HuH-7 (cell line): ENCODE measurements at regions not wholly inside any gene's neighbourhood (a gene's known extent, or its start where the extent isn't known, plus 50 kb on each side); places are given as distances from the start of the nearest gene placed in this dataset.
A peak's percentile ranks its signal among the peaks of the same experiment; 100 is the strongest.

Experiments used
- DNase-seq: peaks from one replicate; pipeline ENCODE4 v3.0.0; 2011; ENCODE audit warnings: low spot score

DNA sequence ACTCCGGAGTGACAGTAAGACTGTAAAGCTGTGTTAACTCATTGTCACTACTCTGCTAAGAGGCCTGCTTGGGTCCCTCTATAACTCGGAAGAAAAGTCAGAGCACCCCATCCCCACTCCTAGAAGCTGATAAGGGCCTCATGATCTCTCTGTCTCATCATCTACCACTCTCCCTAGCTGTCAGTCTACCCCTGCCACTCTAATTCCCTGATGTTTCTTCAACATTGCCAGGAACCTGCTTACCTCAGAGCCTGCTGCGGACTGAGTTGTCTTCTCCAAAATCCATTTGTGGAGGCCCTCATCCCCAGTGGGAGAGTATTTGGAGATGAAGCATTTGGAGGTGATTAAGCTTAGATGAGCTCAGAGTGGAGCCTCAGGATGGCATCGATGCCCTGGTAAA, 1092.2 kb downstream of the TBC1D22A start:
- no peak for DNase-seq

DNA sequence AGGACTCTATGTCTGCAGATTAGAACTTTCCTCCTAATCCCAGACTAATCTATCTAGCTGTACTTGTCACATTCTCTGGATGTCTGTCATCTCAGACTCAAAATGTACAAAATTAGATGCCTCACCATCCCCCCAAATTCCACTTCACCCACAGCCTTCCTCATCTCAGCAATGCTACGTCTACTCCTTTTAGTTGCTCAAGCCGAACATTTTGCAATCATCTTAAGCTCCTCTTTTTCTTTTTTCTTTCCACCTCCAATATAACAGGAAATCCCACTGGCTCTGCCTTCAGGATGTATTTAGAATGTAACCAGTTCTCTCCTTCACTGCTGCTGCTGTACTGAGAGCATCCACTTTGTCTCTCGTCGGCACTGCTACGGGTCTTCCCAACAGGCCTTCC, 1091.8 kb downstream of the TBC1D22A start:
- DNase-seq = no peak

DNA sequence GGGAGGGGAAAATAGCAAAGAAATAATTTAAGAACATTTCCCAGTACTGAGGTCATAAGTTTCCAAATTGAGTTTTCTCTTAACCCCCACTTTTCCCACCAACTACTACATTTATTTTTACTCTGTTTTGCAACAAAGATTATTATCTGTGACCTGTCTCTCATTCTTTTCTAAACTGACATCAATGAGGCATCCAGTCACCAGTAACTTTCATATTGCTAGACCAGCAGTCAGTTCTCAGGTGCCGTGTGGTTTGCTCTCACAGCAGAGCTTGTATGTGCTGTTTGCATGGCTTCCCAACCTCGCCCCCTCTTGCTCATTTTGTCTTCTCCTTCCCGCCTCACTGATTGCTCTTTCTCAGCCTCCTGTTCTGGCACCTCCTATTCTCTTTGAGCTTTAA, 1091.3 kb downstream of the TBC1D22A start:
- no peak for DNase-seq

DNA sequence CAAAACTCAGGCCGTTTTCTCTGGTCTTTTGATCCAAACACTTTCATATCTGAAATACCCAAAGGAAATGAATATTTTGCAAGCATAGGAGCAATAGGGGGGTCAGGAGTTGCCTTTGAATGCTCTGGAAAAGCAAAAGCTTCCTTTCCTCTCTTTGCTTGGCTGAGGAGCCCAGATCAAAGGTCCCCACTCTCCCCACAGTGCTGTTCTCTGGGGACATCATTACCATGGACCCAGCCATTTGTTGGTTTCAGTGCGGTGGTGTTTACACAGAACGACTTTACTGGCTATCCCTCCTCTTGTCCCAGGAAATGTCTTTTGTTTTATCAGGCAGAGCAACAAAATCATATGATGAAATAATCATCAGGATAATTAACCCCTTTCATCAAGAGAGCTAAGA, 1089.1 kb downstream of the TBC1D22A start:
- DNase-seq = no peak

DNA sequence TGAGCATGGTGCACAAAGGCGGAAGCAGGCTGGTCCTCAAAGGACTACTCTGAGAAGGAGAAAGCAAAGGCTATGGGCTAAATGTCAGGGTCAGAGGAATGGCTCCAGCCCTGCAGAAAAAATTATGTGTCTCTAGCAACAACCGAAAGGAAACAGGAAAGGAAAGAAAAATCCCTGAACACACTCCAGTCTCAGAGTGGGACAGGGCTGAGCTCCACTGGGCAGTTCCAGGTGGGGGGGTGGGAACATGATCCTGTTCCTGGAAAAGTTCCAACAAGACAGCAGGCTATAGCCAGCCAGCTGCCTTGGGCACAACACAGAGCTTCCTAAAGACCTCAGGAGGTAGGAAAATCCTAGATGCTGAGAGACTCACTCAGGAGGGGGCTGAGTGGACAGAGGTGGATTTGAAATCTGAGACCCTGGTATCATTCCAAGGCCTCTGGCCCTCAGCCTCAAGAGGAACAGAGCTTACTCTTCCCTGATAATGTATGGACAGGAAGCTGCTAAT, 1088.2 kb downstream of the TBC1D22A start:
- no peak for DNase-seq

DNA sequence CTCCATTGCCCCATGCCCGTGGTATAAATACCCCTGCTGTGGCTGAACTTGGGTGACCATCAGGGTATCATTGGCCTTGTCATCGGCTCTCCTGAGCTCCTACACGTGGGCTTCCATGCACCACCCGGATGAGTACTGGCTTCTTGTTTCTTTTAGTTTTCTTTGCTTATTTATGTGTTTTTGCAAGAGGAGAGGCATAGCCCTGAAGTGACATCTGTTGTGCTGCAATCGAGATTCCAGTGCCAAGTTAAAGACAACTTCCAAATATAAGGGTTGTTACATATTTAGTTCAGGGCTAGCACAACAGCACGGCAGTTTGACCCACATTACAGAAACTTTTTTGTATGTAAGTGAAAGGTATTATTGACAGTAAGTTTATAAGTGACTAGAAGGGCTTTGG, 1087.1 kb downstream of the TBC1D22A start:
- DNase-seq = no peak

DNA sequence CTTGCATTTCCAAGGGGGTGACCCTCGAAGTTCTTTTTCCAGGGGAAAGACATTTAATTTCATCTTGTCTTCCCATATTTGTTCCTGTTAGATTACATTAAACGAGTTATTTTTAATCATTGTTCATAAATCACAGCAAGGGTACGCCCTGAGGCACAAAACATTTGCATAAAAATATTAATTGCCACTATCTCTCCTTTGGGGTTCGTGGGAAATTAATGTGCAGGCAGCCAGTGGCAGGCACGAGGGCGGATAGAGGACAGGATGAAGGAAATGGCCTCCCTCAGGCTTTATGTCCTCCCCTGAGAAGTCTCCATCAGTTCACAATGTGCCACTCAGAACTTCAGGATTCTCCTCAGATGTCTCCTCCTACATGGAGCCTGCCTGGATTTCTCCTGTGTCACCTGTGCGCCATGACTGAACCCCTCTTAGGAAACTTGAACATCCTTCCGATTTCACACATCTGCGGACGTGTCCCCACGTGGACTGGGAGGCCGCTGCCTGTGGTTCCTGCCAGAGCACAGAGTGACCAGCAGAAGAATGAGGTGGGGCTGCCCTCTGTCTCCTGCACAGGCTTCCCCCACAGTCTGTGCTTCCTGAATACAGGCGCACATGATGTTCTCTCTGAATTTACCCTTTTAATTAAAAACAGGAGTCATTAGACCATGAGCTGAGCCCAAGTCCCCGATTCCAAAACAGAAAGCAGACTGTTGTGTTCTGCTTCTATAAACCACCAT, 1085.9 kb downstream of the TBC1D22A start:
- DNase-seq = no peak

DNA sequence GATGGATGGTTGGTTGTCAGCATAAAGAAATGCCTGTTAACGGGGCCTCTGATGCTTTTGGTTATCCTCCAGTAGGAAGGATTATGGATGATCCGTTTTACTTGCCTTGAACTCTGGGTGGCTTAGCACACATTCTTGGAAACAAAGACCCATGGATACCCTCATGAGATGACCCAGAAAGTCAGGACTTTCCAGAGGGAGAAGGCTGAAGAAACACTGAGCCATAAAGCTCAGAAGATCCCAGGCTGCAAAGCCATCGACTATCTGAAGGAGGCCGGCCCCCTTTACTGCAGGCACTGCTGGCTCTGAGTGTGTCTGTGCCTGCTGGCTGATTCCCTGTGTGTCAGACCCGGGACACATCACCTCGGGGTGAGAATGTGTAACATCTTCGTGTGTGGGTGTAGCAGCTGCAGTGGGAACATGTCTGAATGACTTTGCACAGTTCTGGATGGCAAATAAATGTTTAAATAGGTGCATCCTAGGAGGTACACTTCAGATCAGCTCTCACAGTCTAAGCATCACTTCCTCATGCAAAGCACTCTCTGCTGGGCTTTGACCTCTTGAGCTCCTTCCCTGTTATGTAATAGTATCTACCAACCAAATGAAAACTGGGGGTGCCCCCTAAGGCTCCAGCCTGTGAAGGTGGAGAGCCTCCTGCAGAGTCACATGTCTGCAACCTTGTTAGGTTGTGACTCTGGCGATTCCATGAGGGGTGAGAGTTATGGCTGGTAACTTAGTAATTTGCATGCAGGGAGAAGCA, 1084.9 kb downstream of the TBC1D22A start:
- DNase-seq = no peak

DNA sequence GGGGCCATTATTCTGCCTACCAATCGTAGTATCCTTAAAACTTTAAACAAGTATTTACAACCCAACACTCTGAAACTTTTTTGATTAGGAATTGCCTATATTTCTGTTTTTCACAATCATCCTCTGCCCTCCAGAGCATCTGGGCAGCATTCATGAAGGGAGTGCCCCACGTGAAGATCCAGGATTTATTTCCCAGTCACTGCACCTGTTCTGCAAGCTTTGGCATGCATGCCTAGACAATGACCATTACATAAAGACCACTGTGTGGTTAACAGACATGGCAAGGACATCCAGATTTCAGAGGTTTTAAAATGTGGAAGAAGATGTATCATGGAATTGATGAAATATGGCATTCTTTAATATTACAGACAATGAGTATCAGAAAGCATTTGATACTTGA, 1083.8 kb downstream of the TBC1D22A start:
- DNase-seq = no peak

DNA sequence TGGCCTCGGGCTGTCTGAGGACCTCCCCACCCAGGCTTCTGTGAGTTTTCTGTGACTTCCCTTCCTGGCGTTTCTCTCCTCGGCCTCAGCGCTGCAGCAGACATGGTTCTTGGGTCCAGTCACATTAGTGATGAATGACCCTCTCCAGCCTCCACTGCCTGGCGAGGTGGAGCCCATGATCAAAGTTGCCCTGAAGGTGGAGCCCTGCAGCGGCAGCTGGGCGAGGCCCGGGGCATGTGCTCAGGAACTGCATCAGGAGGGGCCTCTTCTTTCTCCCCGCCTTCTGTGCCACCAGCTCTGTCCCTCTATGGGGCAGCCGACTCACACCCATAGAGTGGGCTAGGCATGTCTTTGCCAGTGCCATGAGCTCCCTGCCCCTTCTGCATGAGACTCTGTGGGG, 1079.7 kb downstream of the TBC1D22A start:
- DNase-seq = no peak

DNA sequence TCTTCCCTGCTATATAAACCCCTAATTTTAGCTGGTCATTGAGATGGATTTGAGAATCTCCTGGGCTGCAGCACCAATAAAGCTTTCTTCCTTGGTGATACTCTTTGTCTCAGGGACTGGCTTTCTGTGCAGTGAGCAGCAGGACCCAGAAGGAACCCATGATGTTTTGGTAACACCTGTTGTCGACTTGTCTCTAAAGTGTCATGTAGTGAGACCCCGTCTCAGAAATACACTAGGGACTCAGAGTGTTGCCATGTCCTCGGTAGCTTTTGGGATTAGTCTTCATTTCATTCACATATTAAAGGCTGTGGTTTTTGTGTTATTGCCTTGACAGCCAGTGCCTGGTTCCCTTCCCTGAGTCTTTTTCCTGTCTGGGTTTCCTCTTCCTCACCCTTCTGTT, 1078.7 kb downstream of the TBC1D22A start:
- DNase-seq = no peak

DNA sequence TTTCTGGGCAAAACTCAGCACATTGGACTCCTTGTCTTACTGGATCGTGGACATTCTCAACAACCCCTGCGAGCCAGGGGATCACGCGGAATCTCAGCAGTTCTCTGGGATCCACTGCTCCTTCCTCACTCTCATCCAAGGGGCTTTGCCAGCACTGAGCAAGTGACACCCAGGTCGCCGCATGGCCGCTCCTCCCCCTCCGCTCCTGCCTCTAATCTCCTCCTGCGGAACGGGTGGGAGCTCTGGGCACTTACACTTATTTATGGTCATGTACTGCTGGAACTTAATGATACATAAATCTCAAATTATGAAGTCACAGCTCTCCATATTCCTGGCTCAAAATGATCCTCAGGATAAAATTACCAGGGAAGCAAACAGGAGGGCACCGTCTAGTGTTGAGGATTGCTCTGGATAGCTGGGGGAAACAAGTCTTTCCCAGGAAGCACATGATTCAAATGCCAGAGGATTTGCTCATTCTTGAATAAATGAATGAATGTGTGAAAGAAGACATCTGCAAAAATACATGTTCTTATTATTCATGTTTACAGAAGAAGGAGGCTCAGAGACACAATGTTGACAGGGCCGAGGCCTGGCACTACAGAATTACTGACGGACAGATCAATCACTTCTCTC, 1077.3 kb downstream of the TBC1D22A start:
- no peak for DNase-seq

DNA sequence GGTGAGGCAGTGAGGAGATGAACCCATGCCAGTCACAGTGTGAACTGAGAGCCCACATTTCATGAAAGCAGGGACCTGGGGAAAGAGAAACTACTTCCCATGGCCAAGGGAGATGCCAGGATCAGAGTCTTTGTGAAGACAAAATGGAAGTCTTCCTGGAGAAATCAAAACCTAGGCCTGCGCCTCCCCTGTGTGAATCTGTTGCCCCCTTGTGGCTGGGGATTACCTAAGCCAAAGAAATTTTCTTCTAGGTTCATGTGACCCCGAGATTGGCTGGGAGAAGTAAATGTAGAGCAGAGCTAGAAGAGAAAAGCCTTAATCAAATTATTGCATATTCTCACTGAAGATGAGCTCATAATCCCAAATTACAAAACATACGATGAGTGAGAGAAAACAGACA, 1075.3 kb downstream of the TBC1D22A start:
- DNase-seq = peak; percentile 15

DNA sequence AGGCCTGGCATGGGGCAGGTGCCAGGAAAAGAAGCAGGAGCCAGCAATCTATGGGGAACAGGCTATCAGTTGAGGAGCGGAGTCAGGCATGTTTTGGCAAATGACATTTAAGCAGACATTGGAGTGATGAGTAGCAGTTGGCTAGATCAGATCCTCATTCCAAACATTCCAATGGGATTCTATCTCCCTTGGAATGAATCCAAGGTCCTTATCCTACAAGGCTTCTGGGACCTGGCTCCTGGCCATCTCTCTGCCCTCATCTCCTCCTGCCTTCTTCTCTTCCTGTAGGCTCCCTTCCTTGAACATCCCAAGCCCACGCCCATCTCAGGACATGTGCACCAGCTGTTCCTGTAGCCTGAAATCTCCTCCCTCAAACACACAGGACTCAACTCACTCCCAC, 1074.5 kb downstream of the TBC1D22A start:
- DNase-seq = no peak

DNA sequence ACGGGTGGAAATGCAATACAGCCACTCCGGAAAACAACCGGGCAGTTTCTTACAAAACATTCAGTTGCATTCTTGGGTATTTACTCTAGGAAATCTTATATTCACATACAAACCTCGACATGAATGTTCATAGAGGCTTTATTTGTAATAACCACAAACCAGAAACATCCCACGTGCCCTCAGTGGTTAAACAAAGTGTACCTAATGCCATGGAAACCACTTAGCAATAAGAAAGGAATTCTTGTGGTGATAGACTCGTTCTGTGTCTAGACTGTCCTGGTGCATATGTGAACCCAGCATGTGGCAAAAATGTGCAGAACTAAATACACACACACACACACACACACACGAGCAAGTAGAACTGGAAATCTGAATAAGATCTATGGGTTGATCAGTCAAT, 1073.3 kb downstream of the TBC1D22A start:
- DNase-seq = no peak

DNA sequence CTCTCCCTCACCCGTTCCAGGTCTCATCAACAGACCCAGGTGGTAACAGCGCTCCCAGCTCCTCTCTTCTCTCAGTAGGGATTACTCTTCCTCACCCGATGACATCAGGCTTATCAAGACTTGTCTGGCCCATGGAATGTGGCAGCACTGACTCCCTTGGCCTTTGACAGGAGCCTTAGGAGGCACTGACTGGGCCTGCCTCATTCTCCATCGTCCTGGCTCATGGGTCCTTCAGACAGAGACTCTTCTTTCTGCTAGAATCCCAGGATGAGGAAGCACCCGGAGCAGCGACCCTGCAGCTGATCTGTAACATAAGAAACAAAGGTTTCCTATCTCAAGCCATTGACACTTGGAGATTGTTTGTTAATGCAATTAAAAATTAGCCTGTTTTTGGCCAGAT, 1063.6 kb downstream of the TBC1D22A start:
- no peak for DNase-seq

DNA sequence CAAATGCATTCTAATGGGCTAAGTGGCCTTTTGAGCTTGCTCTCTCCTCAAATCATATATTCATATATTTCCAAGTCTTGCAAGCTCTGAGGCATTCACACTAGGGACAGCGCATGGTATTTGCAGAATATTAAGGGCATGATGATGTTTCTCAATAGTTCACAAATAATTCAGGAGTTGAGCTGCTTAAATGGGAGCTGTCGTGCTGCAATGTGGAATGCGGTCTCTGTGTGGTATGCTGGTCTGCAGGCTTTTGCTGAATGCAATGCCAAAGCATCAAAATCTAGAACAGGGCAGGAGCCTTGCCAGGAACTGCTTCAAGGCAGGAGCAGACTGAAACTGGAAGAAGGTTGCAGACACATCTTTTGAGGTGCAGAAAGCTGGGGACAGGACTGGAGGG, 1060.0 kb downstream of the TBC1D22A start:
- no peak for DNase-seq

DNA sequence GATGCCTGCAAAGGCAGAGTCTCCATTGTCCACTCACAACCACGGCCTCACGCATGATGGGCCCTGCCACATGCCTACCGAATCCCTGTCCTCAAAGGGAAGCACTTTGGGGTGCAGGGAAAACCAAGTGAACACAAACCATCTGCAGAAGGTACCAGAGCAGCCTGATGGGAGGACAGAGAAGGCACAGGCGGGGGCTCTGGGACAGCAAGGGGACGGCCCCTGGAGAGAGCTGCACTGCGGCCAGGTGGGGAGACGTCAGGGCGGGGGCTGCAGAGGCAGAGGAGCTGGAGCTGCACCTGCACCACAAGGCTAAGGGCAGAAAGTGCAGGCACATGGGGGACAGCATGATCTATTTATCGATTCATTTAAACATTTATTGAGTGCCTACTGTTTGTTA, 1056.0 kb downstream of the TBC1D22A start:
- no peak for DNase-seq

DNA sequence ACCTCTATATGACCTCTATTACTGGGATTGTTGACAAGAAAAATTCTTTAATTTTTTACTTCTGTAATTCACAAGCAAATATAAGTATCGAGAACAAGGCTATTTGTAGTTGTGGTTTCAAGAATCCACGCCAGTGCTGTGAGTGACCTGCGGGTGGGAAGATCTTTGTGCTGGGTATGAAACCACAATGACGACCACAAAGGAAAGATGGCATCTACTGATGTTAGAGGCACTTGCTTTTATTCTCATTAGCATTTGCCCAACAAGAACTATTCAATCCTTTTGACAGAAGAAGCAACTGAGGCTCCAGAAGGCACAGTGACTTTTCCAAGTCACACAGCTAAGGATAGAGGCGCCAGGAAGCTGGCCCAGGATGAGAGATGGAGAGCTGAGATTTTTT, 1054.9 kb downstream of the TBC1D22A start:
- DNase-seq = no peak

DNA sequence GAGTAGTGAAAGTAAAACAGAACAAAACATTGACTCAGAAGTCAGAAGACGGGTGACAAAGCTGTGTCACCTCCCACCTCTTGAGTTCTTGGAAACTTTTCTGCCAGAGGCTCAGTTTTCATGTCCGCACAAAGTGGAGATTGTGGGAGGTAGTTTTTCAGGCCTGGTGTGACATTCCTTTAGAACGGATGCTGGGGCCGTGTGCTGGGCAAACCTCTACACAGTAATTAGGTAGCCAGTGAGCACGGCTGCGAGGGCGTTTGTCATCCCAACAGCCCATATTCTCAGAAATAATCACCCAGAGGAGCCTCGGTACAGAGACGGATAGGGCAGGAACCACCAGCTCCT, 1054.4 kb downstream of the TBC1D22A start:
- no peak for DNase-seq

DNA sequence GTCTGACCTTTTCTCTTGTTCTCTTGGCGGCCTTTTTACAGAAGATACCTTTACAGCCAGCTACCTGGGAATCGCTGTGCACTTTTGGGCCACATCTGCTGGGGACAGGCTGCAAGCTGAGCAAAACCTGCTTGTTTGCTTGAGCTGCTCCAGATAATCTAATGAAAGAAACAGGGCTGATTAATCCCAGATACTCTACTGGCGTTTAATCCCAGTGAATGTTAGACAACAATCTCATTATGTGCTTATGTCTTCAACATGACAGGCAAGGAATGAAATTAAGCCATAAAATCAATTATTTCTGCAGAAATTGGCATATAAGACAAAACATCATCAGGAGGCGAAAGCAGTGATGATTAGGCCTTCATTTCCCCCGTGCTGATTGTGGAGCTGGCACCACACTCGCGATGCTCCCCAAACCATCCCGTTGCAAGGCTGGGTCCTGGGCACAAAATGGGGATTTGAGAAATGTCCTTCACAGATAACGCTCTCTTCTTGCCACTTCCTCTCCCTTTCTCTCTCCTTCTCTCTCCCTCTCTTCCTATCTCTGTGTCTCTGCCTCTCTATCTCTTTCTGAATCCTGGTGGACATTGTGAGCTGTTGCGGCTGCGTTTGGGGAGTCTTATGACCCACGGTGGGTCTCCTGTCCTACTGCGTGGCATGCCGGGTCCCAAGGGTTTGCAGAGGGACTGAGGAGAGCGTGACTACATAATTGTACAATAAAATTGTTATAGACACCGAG, 1053.8 kb downstream of the TBC1D22A start:
- no peak for DNase-seq

DNA sequence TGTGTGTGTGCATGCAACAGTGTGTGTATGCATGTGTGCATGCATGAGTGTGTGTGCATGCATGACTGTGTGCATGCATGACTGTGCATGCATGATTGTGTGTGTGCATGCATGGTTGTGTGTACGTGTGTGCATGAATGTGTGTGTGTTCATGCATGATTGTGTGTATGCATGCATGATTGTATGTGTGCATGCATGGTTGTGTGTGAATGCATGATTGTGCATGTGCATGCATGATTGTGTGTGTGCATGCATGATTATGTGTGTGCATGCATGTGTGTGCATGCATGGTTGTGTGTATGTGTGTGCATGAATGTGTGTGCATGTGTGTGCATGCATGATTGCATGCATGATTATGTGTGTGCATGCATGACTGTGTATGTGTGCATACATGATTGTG, 1052.0 kb downstream of the TBC1D22A start:
- DNase-seq = no peak

DNA sequence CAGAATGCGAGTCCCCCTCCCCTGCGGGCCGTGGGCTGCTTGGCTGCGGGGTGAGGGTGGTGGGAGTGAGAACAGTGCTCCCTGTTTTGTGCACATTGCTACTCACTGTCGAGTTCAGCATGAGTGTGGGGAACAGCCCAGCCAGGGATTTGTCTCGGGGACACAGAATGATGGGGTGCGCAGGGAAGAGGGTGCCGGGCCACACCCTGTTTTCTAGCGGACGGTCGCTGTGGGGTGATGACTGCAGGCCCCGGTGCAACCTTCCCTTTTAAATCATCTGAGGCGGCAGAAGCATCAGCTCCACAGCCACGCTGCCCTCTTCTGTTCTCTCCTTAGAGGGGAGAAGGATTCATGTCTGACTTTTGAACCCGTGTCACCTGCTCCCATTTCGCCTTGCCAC, 1051.2 kb downstream of the TBC1D22A start:
- DNase-seq = no peak
